Panc1 (cell line): ENCODE measurements at regions not wholly inside any gene's neighbourhood (a gene's known extent, or its start where the extent isn't known, plus 50 kb on each side); places are given as distances from the start of the nearest gene placed in this dataset.

Experiments
- CTCF ChIP-seq: fragments of 450-650 bp; IDR thresholded peaks from 2 replicates; pipeline ENCODE4 v1.5.1; 2017; ENCODE audit warnings: mild to moderate bottlenecking
- POLR2AphosphoS5 ChIP-seq: IDR thresholded peaks from 2 replicates; pipeline ENCODE4 v1.6.1; 2012; ENCODE audit warnings: mild to moderate bottlenecking, low read depth, low read length, moderate library complexity

GRCh38 chr13:62094932-62095331 is 679.3 kb upstream of the PCDH20 start:
- TF ChIP-seq POLR2AphosphoS5 (no peak), CTCF (no peak)
